ENCODE measurements at regions not wholly inside any gene's neighbourhood (a gene's known extent, or its start where the extent isn't known, plus 50 kb on each side); places are given as distances from the start of the nearest gene placed in this dataset.

- TF ChIP-seq ZNF274 (IDR thresholded peaks at IDR 0.05; ENCODE audit: low read depth, low read length) (no peak), YY1 (IDR thresholded peaks at IDR 0.05; ENCODE audit: insufficient read depth, insufficient read length) (no peak), SUZ12 (IDR thresholded peaks at IDR 0.05; ENCODE audit: extremely low read depth, insufficient read depth, insufficient read length) (no peak)
Measured at GRCh38 chr11:80944758-80945157, 1503.9 kb upstream of the TENM4 start.
